ENCODE measurements at regions not wholly inside any gene's neighbourhood (a gene's known extent, or its start where the extent isn't known, plus 50 kb on each side); places are given as distances from the start of the nearest gene placed in this dataset.

GRCh38 chr17:72534265-72534664 lies 413.4 kb downstream of the SOX9 start:
- no peak for DNase-seq

GRCh38 chr17:72534776-72535175 lies 414.0 kb downstream of the SOX9 start:
- DNase-seq: no peak

- no peak for DNase-seq
These were observed 414.5 kb downstream of the SOX9 start for GRCh38 chr17:72535346-72535745.

- no peak for DNase-seq
These were observed 415.0 kb downstream of the SOX9 start for GRCh38 chr17:72535779-72536178.

DNA sequence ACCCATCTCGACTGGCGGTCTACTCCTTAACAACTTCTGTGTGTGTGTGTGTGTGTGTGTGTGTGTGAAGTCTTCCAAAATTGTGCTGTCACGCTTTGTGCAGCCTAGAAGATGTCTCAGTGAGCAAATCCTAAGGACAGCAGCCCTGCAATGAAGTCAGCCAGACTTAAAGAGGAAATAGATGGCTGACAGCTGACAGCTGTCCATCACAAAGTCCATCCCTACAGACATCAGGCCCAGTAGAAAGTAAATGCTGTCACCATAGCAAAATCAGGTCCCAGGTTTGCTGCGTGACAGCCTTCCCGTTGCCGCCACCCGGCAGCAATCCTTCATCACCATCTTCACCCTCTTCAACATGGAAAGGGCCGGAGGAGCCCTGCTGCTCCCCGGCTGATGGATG lies 416.0 kb downstream of the SOX9 start:
- DNase-seq: no peak

- DNase-seq: no peak
These were observed 417.6 kb downstream of the SOX9 start for GRCh38 chr17:72538443-72538842.

DNA sequence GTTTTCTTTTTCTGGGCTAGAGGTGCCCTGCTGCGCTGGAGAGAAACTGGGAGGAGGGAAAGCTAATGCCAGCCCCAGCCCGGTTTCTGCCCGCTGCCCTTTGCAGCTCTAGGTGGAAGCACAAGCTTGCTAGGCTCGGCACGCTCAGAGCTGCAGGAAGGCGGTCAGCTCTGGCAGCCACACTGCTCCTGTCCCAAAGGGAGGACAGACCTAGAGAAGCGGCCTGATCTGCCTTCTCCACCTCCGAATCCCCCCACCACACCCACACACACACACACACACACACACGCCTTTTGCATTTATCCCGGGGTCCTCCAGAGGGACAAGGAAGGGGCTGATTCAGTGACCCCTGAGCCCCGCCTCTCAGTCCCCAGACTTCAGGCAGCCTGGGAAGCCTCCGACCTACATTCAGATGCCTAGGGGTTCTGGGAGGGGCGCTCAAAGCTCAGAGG lies 418.1 kb downstream of the SOX9 start:
- no peak for DNase-seq

- peak; percentile 44 for DNase-seq
These were observed 419.4 kb downstream of the SOX9 start for GRCh38 chr17:72539981-72540897.

DNA sequence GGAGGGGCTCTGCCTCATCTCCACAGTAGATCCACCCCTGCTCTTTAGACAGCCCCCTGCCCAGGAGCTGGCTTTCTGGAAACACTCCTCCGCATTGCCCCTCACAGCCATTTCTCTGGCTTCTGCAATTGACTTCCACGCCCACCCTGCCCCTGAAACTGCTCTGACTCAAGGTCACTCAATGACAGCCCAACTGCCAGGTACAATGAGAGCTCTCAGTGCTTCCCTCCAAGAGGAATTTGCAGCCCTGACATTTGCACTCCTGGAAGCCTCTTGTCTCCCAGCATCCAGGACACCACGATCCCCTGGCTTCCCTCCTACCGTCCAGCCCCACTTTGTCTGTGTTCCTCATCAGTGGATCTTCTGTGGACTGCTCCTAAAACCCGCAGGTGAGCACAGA lies 421.5 kb downstream of the SOX9 start:
- no peak for DNase-seq

- DNase-seq: no peak
These were observed 424.9 kb downstream of the SOX9 start for GRCh38 chr17:72545766-72546165.

DNA sequence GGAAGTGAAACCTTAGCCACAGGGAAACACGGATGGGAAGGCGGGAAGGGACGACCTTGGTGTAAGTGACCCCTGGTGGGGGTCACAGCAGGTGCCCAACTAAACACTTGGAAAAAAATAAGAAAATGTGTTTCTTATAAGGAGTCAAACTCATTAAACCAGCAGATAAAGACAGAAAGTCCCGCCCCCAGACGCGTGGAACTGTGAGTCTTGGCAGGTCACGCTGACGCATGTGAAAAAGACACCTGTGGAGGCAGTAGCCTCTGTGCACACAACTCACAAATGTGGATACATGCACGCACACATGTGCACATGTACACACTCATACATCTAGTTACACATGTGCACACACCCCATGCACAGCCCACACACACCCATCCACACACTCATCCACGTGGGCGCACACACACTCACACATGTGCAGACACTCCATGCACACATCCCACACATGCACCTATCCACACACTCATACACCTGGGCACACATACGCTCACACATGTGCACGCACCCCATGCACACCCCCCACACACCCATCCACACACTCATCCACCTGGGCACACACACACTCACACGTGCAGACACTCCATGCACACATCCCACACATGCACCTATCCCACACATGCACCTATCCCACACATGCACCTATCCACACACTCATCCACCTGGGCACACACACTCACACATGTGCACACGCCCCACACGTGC lies 432.4 kb downstream of the SOX9 start:
- DNase-seq: no peak

DNA sequence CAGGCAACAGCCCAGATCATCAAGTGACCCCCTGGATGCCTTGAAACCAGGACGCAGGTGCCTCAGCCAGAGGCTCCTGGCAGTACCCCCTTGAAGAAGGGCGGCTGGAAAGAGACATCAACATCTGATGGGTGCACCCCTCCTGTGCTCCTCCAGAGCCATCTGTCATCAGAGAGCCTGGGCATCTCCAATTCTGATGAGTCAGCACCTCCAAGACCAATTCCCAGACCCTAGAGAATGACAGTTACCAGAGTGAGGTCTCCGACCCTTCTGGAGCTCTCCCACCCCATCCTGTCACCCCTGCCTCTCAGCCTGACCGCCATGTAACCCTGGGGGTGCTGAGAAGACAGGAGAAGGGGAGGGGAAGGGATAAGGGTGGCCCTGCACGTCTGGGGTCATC lies 433.7 kb downstream of the SOX9 start:
- DNase-seq: no peak

GRCh38 chr17:72555052-72555451 lies 434.2 kb downstream of the SOX9 start:
- DNase-seq: no peak

GRCh38 chr17:72556944-72557826 lies 436.4 kb downstream of the SOX9 start:
- DNase-seq: peak; percentile 57

GRCh38 chr17:72558971-72559476 lies 438.2 kb downstream of the SOX9 start:
- DNase-seq: no peak

- DNase-seq: peak; percentile 56
These were observed 439.8 kb downstream of the SOX9 start for GRCh38 chr17:72560303-72561247.

- DNase-seq: no peak
These were observed 440.4 kb downstream of the SOX9 start for GRCh38 chr17:72561266-72561665.

DNA sequence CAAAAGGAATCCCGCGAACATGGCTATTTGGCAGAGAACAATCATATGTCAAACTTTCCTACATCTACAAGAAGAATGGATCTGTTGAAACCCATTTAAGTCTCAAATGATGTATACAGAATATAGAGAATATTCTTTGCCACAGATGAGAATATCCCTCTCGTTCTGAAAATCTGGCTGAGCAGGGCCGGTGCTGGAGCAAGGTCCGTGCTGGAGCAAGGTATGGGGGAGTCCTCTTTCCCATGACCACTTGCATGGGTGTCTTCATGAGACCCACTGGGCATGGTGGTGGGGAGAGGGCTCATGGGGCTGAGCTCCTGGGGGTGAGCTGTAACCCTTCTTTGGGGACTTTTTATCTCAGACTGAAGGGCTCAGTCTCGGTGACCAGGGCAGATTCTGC lies 440.9 kb downstream of the SOX9 start:
- DNase-seq: no peak

- DNase-seq: no peak
These were observed 441.9 kb downstream of the SOX9 start for GRCh38 chr17:72562615-72563188.

GRCh38 chr17:72563952-72564351 lies 443.1 kb downstream of the SOX9 start:
- no peak for DNase-seq

DNA sequence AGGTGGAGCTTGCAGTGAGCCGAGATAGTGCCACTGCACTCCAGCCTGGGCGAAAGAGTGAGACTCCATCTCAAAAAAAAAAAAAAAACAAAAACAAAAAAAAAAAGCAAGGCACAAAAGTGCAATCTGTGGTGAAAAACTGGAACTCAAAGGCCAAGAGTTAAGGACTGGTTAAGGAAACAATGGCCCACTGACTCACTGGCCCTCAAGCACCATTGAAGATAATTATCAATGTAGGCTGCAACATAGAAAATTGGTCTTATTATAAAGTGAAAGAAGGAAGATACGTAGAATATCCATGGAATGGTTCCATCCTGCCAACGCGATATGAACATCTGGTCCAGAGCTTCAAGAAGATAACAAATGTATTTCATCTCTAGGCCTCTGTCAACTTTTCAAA lies 444.2 kb downstream of the SOX9 start:
- no peak for DNase-seq
